ENCODE measurements at regions not wholly inside any gene's neighbourhood (a gene's known extent, or its start where the extent isn't known, plus 50 kb on each side); places are given as distances from the start of the nearest gene placed in this dataset.

- DNase-seq: no peak
Measured at GRCh38 chr2:16615687-16616615, 49.7 kb downstream of the CYRIA start.

- DNase-seq: no peak
Measured at GRCh38 chr2:16615246-16615645, 50.4 kb downstream of the CYRIA start.

GRCh38 chr2:16614314-16614860 lies 51.2 kb downstream of the CYRIA start:
- DNase-seq: no peak

GRCh38 chr2:16613539-16614011 lies 52.1 kb downstream of the CYRIA start:
- DNase-seq: no peak

GRCh38 chr2:16612490-16612889 lies 53.1 kb downstream of the CYRIA start:
- no peak for DNase-seq

- no peak for DNase-seq
Measured at GRCh38 chr2:16609786-16610185, 55.8 kb downstream of the CYRIA start.

GRCh38 chr2:16608661-16609643 lies 56.7 kb downstream of the CYRIA start:
- peak; percentile 81 for DNase-seq

- no peak for DNase-seq
Measured at GRCh38 chr2:16607301-16607700, 58.3 kb downstream of the CYRIA start.

GRCh38 chr2:16604236-16604635 lies 61.4 kb downstream of the CYRIA start:
- DNase-seq: no peak

GRCh38 chr2:16591370-16591933 lies 74.2 kb downstream of the CYRIA start:
- no peak for DNase-seq

- no peak for DNase-seq
Measured at GRCh38 chr2:16589465-16589864, 76.2 kb downstream of the CYRIA start.

- no peak for DNase-seq
Measured at GRCh38 chr2:16588565-16588964, 77.1 kb downstream of the CYRIA start.

- no peak for DNase-seq
Measured at GRCh38 chr2:16587601-16588000, 78.0 kb downstream of the CYRIA start.

- DNase-seq: no peak
Measured at GRCh38 chr2:16584824-16585540, 80.7 kb downstream of the CYRIA start.

- DNase-seq: no peak
Measured at GRCh38 chr2:16584084-16584483, 81.5 kb downstream of the CYRIA start.

- DNase-seq: no peak
Measured at GRCh38 chr2:16581241-16581640, 84.4 kb downstream of the CYRIA start.

- DNase-seq: no peak
Measured at GRCh38 chr2:16578081-16578480, 87.6 kb downstream of the CYRIA start.

- DNase-seq: no peak
Measured at GRCh38 chr2:16570516-16570915, 95.1 kb downstream of the CYRIA start.

GRCh38 chr2:16568998-16569784 lies 96.4 kb downstream of the CYRIA start:
- DNase-seq: no peak

- no peak for DNase-seq
Measured at GRCh38 chr2:16566701-16567100, 98.9 kb downstream of the CYRIA start.

GRCh38 chr2:16565481-16565880 lies 100.2 kb downstream of the CYRIA start:
- DNase-seq: no peak

All from CD4-positive, alpha-beta T cell treated with Interleukin-12 subunit alpha and Interleukin-12 subunit beta, for 1 hour (primary cell).